ENCODE measurements at regions not wholly inside any gene's neighbourhood (a gene's known extent, or its start where the extent isn't known, plus 50 kb on each side); places are given as distances from the start of the nearest gene placed in this dataset.

DNA sequence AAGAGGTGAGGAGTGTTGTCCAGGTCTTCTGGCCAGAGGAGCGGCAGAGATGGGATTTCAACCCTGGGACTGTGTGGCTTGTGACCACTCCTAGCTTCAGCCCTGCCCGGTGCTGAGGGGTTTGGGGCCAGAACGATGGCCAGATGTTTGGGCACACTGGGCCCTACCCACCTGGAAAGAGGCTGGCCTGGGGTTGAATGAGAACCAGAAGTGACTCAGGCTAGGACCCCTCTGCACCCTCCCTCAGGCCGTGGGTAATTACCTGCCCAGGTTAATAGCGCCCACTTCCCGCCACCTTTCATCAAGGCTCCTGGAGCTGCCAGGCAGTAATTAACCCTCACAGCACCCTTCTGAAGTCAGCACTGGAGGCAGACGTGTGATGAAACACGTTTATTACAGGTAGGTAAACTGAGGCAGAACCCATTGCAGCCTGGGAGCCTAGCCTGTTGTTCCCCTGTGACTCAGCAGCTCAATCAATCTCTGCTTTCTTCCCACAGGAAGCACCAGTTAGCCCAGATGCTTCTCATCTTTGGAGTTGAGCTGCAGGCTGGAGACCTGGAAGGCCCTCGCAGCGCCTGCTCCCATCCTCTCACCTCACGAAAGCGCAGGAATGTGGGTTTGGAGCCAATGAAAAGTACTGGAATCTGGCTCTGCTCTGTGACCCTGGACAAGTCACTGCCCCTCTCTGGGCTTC, 120.8 kb downstream of the CEBPB start:
- ATAC-seq, result no peak
- no peak for DNase-seq (ENCODE audit: low spot score)

DNA sequence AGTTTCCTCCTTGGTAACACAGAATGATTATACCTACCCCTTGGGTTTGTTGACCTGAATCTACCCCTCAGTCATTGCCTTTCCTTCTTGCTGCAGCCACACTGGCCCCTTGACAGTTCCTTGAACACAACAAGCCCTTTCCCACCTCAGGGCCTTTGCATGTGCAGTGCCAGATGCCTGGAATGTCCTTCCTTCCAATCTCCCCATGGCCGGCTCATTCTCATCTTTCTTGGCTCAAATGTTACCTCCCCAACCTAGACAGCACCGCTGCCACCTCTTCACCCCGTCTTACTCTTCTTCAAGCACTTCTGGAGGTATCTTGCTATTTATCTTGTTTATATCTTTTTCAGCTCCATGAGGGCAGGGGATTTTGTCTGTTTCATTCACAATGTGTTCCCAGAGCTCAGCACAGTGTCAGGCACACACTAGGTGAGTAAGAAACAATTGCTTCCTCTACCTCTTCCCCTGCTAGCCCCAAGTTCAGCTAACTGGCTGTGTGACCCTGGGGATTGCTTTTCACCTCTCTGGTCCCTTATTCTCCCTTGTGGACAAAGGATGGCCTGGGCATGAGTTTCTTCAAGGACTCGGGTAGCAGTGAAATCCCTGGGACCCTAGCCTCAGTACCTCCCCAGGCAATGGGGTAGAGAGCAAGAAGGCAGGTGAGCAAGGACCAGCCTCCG, 121.5 kb downstream of the CEBPB start:
- no peak for ATAC-seq
- no peak for DNase-seq (ENCODE audit: low spot score)

DNA sequence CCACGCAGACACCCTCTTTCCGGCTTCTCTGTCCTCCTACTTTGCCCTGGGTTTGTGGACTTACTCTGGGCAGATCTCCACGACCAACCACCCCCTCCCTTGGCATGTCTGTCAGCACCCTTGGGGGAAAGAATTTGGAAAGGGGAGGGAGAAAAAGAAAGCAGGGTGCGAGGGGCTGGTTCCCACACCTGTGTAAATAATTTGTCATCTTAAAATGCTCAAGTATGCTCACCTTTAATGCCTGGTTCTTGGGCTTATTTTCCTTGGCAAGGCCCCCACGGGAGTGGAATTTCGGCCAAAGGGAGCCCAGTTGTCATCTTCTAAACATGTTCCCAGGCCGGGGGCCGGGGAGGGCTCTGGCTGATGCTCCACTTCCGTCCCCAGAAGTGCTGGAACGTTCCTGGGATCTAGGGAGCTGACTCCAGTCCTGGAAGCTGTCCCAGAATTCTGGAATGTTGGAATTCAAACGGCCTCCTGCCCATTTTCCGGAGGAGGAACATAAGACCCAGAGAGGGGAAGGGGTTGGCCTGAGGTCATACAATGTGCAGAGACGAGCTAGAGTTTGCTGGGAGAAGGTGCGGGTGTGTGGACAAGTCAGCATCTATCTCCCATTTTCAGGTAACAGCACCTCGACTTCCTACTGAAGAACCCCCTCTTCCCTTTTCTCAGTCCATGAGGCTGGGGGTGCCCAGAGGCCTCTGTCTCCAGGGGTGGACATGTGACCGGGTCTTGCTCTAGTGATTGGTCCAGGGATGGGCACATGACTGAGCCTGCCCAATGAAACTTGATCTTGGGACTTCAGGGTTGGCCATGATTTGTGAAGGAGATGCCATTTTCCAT, 122.3 kb downstream of the CEBPB start:
- DNase-seq (ENCODE audit: low spot score) (peak; percentile 80), ATAC-seq (peak; percentile 50)

DNA sequence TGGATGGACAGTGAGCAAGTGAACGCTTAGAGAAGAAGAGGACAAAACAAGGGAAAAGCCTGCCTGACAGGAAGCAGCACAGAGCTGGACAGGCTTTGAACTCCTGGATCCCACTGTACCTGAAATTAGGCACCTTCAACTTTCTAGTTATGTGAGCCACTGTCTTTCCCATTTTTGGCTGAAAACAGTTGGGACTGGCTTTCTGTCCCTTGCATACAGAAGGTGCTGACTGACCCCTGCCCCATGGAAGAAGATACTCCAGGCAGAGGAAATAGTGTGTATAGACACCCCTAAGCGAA, 122.8 kb downstream of the CEBPB start:
- ATAC-seq, result no peak

DNA sequence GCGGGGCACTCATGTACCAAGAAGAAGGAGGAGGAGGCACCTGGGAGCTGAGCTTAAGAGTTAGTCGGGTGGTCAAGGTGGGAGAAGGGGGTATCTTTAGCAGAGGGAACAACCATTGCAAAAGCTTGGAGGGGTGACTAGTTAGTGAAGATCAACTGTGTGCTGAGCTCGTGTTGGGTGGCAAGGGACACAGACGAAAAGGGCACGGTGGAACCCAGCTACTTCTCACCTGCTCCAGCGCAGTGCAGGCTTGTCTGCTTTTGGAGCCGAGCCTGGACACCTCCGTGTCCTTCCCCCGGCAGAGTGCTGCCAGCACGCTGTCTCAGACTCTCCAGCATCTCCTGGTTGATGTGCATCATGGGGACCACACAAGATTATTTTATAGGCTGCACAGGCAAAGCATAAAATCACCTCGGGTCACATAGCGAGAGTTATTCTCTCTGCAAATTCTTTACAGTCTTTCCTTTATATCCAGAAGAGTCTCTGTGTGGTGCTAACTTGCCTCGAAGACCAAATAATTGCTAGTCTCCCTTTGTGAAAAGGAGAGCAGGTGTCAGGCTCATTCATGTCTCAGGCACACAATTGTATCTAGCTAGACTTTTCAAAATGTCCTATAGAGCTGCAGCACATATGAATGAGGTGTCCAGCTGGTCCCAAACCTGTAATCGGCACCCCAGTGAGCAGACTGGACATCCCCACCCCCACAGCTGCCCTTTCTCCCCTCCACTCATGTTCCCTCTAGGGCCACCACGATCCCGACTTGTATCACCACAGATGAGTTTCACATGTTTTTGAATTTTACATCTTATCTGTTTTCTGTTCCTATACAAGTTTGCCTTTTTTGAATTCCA, 123.4 kb downstream of the CEBPB start:
- ATAC-seq (no peak), DNase-seq (ENCODE audit: low spot score) (no peak)

More for the DNA sequence above, 122.8 kb downstream of the CEBPB start:
- no peak for DNase-seq (ENCODE audit: low spot score)

DNA sequence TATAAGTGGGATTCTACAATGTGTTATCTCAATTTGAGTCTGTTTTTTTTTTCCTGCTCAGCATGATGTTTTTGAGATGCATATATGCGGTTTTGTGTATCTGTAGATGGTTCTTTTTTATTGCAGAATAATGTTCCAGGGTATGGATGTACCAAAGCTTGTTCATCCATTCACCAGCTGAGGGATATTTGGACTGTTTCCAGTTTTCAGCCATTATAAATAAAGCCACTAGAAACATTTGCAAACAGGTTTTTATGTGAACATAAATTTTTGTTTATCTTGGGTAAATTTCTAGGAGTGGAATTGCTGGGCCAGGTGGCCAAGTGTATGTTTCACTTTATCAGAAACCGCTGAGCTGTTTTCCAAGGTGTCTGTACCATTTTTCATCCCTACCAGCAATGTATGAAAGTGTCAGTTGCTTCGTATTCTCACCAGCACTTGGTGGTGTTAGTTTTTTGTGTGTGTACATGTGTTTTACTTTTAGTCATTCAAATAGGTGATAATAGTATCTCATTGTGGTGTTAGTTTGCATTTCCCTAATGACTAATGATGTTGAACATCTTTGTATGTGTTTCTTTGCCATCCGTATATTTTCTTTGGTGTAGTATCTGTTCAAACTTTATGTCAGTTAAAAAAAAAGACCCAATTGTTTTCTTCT, 124.2 kb downstream of the CEBPB start:
- DNase-seq (ENCODE audit: low spot score), result no peak
- ATAC-seq, result no peak

DNA sequence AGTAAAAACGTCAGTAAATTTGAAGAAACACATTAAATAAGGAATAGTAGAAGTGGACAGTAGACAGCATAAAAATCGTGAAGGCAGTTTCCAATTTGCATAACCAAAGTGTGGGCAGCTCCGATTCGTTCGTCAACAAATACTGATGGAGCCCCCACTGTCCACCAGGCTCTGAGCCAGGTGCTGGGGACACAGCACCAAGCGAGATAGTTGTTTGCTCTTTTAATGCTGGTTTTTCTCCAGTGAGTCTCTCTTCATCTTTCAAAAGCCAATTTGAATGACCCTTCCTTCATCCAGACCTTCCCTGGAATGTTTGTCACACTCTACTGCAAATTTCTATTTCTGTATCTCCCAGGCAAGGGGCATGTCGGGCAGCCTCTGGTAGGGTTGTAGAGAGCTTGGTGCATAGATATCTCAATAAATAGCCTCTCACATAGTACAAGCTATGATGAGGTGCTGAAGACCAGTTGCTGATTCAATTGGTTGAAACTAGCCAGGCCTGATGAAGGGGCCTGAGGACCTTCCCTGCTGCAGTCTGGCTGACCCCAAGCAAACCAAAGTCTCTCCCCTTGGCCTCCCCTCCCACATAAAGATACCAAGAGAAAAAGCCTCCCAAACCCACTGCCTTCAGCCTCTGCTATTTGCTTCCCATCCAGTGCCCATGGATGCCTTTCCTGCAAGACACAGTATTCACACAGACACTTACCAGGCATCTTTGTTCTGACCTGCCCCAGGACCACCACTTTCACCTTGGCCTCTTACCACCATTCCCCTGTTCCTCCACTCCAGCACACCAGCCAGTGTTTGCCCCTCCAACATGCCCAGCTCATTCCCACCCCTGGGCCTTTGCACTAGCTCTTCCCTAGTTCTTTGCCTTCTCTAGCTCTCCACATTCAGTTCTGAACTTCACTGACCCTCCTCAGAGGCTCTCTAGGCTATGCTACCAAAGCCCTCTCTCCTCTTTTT, 125.2 kb downstream of the CEBPB start:
- ATAC-seq (no peak), DNase-seq (ENCODE audit: low spot score) (no peak)

DNA sequence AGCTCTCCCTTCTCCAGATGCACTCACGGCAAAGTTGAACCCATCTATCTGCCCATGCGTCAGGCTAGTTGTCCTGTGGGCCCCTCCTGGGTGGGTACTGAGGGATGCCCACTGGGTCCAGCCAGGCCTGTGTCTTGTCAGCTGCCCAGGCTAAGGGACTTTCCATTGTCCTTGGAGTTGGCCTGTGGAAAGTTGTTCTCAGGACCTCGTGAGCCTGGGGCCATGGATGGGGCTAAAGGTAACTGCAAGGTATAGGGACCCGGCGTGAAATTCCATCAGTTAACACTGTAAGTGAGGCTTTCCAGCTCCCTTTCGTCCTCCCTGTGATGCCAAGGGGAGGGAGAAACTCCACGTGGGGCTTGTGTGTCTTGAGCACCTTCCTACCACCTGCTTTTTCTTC, 126.5 kb downstream of the CEBPB start:
- no peak for ATAC-seq
- no peak for DNase-seq (ENCODE audit: low spot score)

DNA sequence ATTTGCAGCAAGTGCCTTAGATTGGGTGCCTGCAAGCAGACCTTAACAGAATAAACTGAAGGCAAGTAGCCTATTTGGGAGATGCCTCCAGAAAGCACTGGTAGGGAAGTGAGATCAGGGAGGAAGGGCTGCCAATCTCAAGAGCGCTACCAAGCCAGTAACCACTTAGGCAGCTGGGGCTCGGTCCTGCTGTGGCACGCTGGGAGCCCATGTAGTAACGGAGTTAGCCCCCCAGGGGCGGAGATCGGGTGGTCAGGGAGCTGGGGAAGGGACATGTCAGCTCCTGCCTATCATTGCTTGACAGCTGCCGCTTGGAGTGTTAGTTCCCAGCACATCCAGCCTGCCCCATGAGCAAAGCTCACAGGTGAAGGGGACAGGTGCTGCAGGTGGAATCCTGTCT, 127.0 kb downstream of the CEBPB start:
- ATAC-seq (no peak), DNase-seq (ENCODE audit: low spot score) (no peak)

DNA sequence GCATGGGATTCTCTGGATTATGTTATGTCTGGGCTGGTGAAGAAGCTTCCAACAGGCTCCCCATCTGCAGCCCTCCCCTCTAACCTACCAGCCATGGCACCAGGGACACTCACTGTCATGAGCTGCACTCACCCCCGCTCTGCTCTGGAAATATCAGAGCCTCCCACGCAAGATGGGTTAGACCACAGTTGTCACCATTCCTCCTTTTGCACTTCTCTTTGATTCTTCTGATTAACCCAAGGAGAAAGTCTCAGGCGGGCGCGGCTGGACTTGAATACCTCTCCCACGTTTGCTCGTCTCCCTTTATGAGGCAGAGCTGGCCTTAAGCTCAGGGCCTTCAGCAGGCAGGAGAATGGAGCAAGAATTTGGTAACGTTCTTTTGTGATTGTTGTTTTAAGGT, 128.1 kb downstream of the CEBPB start:
- ATAC-seq, result no peak
- no peak for DNase-seq (ENCODE audit: low spot score)

DNA sequence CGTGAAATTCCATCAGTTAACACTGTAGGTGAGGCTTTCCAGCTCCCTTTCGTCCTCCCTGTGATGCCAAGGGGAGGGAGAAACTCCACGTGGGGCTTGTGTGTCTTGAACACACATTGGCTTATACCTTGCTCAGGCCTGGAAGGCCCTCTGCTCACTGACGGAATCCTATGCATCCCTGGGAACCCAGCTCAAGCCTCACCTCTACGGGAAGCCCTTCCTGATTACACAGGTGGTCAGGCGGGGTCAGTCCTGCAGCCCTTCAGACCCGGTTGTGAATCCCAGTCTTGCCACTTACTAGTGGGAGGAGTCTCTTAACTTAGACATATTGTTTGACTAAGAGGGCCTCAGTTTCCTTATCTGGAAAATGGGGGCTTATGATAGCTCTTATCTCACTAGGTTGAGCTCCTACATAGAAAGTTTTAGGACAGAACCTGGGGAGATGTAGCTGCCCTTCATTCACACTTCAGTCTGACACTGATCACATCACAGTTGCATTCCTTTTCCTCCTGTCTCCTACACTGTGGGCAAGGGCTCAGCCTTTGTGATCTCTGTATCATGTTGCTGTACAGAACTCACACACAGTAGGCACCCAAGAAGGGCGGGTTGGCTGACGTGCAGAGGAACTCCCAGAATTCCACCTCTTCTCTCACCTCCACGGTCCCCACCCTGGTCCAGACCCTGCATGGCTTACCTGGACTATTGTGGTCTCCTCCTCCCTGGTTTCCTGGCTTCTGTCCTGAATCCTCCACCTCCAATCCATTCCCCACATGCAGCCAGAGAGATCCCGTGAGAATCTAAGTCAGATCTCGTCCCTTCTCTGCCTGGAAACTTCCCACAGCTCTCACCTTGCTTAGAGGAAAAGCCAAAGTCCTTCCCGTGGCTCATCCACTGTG, 129.6 kb downstream of the CEBPB start:
- DNase-seq (ENCODE audit: low spot score) (no peak), ATAC-seq (no peak)

DNA sequence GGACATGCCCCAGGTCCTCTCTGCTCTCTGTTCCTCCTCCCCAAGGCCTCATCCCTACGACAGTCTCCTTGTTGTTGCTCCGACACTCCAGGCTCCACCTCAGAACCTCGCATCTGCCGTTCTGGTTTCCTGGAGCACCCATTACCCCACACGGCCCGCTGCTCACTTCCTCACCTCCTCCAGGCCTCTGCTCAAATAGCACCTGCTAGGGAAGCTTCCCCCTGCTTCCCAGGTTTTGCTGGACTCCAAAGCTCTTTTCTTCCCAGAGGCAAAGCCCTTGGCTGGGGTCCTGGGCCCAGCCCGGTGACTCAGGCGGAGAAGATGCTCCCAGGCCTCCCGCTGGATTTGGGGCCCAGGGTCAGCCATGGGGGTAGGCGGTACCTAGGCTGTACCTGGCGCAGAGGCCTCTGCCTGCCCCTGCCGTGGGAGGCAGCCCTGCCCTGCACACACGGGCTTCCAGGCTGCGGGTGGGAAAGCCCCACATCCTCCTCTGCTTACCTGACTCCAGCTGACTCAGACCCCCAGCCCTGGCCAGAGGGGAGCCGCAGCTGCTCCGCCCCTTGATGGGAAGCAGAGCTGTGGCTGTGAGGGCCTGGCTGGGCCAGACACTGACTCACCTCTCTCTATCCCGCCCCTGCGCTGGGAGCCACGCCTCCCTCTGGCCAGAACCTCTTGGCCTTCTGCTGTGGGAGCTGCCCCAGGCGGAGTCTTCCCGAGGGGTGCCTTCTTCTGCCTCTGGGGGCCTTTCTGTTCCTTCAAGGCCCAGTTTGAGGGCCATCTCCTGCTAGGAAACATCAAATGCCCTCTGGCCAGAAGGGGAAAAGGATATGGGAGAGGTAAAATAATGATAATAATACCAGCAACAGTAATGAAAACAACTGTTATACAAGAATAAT, 130.5 kb downstream of the CEBPB start:
- no peak for DNase-seq (ENCODE audit: low spot score)
- peak; percentile 76 for ATAC-seq

DNA sequence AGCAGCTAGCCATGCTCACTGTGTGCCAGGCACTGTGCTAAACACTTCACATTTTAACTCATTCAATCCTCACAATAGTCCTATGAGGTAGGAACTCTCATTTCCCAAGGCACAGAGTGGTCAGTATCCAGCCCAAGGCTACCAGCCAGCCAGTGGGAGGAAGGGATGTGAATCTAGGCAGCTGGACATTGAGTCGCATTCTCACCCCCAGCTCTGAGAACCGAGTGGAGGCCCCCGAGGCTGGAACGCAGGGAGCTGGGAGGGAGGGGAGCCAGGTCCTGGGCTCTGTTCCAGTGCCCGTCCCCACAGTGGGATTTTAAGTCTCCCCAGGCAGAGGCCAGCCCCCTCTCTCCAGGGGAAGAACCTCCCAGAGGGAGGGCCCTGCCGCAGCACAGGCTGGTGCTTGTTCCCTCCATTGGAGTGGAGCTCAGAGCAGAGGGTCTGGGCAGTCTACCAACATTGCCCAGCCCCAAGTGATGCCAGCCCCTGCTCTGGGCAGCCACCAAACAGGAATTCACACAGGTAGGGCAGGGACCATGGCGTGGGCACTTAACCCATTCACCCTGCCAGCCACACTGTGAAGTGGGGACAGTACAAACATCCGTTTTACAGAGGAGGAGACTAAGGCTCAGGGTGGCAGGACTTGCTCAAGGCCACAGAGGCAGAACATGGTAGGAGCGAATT, 131.3 kb downstream of the CEBPB start:
- ATAC-seq (no peak), DNase-seq (ENCODE audit: low spot score) (no peak)

DNA sequence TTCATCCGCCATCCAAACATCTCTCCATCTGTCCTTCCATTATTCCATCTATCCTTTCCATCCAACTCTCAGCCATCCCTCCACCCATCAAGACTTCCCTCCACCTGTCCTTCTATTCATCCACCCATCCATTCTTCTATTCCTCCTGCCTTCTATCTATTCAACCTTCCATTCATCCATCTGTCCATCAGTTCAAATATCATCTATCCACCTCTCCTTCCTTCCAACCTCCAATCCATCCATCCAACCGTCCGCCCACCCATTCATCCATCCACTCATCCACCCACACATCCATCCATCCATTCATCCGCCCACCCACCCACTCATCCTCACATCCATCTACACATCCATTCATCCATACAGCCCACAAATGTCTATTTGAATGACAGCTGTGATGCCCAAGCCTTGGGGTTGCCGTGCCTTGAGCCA, 132.1 kb downstream of the CEBPB start:
- DNase-seq (ENCODE audit: low spot score), result no peak
- ATAC-seq, result no peak

DNA sequence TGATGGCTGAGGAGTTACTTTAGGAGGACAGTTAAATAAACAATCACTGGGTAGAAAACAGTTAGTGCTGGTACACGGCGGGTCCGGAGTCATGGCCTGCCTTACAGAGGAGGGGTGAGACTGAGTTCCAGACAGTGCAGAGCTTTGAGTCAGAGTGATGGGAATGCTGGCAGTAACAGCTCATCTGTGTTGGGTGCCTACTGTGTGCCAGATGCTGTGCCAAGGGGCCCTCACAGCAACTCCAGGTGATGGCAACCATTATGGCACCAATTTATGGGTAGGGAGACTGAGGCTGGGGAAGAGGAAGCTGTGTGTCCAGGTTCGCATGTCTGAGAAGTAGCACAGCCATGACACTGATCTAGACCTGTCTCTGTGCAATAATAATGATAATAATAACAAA, 132.6 kb downstream of the CEBPB start:
- ATAC-seq, result no peak
- DNase-seq (ENCODE audit: low spot score), result no peak
